OCI-LY3 (cell line): ENCODE measurements at regions not wholly inside any gene's neighbourhood (a gene's known extent, or its start where the extent isn't known, plus 50 kb on each side); places are given as distances from the start of the nearest gene placed in this dataset.

Experiments used
- CTCF ChIP-seq: fragments of 200-600, 300-600 bp; sonication (generic); IDR thresholded peaks from 2 replicates; pipeline ENCODE4 v1.5.1; 2014; ENCODE audit warnings: antibody characterized with exemption, low read length, low read depth
- EZH2phosphoT487 ChIP-seq: fragments of 200-600 bp; shearing (Covaris generic); IDR thresholded peaks from 2 replicates; pipeline ENCODE4 v1.6.1; 2018; ENCODE audit warnings: antibody characterized with exemption, mixed run types, low read depth

- TF ChIP-seq CTCF (no peak), EZH2phosphoT487 (no peak)
Observed at GRCh38 chr18:34510926-34511325, 199.2 kb upstream of the DTNA start.
